ENCODE measurements at regions not wholly inside any gene's neighbourhood (a gene's known extent, or its start where the extent isn't known, plus 50 kb on each side); places are given as distances from the start of the nearest gene placed in this dataset.

- Histone ChIP-seq H3K36me3 (ENCODE audit: insufficient read depth, low read length) (no peaks in the 10 kb centered on the region), H3K79me2 (replicated peaks; ENCODE audit: insufficient read depth, low read length) (no peaks in the 10 kb centered on the region), H3K27me3 (ENCODE audit: insufficient read depth, low read depth, low read length) (no peaks in the 10 kb centered on the region), H3K4me2 (ENCODE audit: low read length) (no peak overlapping the region), H3K9me2 (ENCODE audit: insufficient read depth, low read length) (no peaks in the 10 kb centered on the region), H4K20me1 (ENCODE audit: insufficient read depth) (no peaks in the 10 kb centered on the region), H3F3A (ENCODE audit: insufficient read depth, low read length, poor library complexity, severe bottlenecking) (no peaks in the 10 kb centered on the region), H3K9ac (ENCODE audit: low read length) (no peak overlapping the region), H3K27ac (ENCODE audit: low read length) (no peak overlapping the region), H3K4me3 (ENCODE audit: low read length) (no peak overlapping the region), H2AFZ (ENCODE audit: low read depth, low read length) (no peak overlapping the region), H3K9me3 (ENCODE audit: low read length) (no peaks in the 10 kb centered on the region)
- TF ChIP-seq RAD21 (conservative IDR thresholded peaks at IDR 0.05) (peak; percentile 20), CTCF (IDR thresholded peaks at IDR 0.05; ENCODE audit: poor library complexity, severe bottlenecking) (peak; percentile 35), POLR2AphosphoS5 (IDR thresholded peaks at IDR 0.05) (no peak)
Measured at GRCh38 chr1:29396438-29397255, 160.3 kb downstream of the PTPRU start.

GRCh38 chr1:29395736-29396437, 159.6 kb downstream of the PTPRU start:
- H3K9me2 ChIP-seq (ENCODE audit: insufficient read depth, low read length): no peaks in the 10 kb centered on the region
- H3K79me2 ChIP-seq (replicated peaks; ENCODE audit: insufficient read depth, low read length): no peaks in the 10 kb centered on the region
- H3K27ac ChIP-seq (ENCODE audit: low read length): no peak overlapping the region
- no peaks in the 10 kb centered on the region for H3F3A ChIP-seq (ENCODE audit: insufficient read depth, low read length, poor library complexity, severe bottlenecking)
- TF ChIP-seq POLR2AphosphoS5 (IDR thresholded peaks at IDR 0.05): no peak
- H3K9me3 ChIP-seq (ENCODE audit: low read length): no peaks in the 10 kb centered on the region
- no peak overlapping the region for H3K4me2 ChIP-seq (ENCODE audit: low read length)
- no peak overlapping the region for H3K4me3 ChIP-seq (ENCODE audit: low read length)
- no peaks in the 10 kb centered on the region for H4K20me1 ChIP-seq (ENCODE audit: insufficient read depth)
- no peaks in the 10 kb centered on the region for H3K27me3 ChIP-seq (ENCODE audit: insufficient read depth, low read depth, low read length)
- no peaks in the 10 kb centered on the region for H3K36me3 ChIP-seq (ENCODE audit: insufficient read depth, low read length)
- H2AFZ ChIP-seq (ENCODE audit: low read depth, low read length): no peak overlapping the region
- no peak overlapping the region for H3K9ac ChIP-seq (ENCODE audit: low read length)

- Histone ChIP-seq H3K4me3 (ENCODE audit: low read length) (no peak overlapping the region), H3K9me3 (ENCODE audit: low read length) (no peaks in the 10 kb centered on the region), H3K27ac (ENCODE audit: low read length) (no peak overlapping the region), H3K79me2 (replicated peaks; ENCODE audit: insufficient read depth, low read length) (no peaks in the 10 kb centered on the region), H3F3A (ENCODE audit: insufficient read depth, low read length, poor library complexity, severe bottlenecking) (no peaks in the 10 kb centered on the region), H3K9me2 (ENCODE audit: insufficient read depth, low read length) (no peaks in the 10 kb centered on the region), H3K27me3 (ENCODE audit: insufficient read depth, low read depth, low read length) (no peaks in the 10 kb centered on the region), H4K20me1 (ENCODE audit: insufficient read depth) (no peaks in the 10 kb centered on the region), H3K4me2 (ENCODE audit: low read length) (no peak overlapping the region), H3K9ac (ENCODE audit: low read length) (no peak overlapping the region), H2AFZ (ENCODE audit: low read depth, low read length) (no peak overlapping the region), H3K36me3 (ENCODE audit: insufficient read depth, low read length) (no peaks in the 10 kb centered on the region)
- TF ChIP-seq CTCF (IDR thresholded peaks at IDR 0.05; ENCODE audit: poor library complexity, severe bottlenecking): no peak
Measured at GRCh38 chr1:29394521-29395225, 158.4 kb downstream of the PTPRU start.

Data from neural cell (in vitro differentiated cells).